ENCODE measurements at regions not wholly inside any gene's neighbourhood (a gene's known extent, or its start where the extent isn't known, plus 50 kb on each side); places are given as distances from the start of the nearest gene placed in this dataset.

- Mint-ChIP-seq H3K27ac (no peak overlapping the region), H3K27me3 (no peaks in the 10 kb centered on the region), H3K9me3 (ENCODE audit: low read depth) (peaks cover 17% of the 10 kb centered on the region), H3K4me1 (no peaks in the 10 kb centered on the region), H3K4me3 (no peak overlapping the region), H3K36me3 (ENCODE audit: low read depth) (no peaks in the 10 kb centered on the region)
- POLR2A ChIA-PET = no interaction called here
- DNase-seq (no peak), ATAC-seq (no peak)
- CTCF ChIA-PET = no interaction called here
- intact Hi-C loops (cut with DNase I, micrococcal nuclease) = no loop called here
Observed at GRCh38 chr6:165060720-165061119, 248.7 kb downstream of the C6orf118 start.

- no peak overlapping the region for H3K27ac Mint-ChIP-seq
- DNase-seq = no peak
- no peak for ATAC-seq
- peaks cover 12% of the 10 kb centered on the region for H3K9me3 Mint-ChIP-seq (ENCODE audit: low read depth)
- H3K36me3 Mint-ChIP-seq (ENCODE audit: low read depth) = no peaks in the 10 kb centered on the region
- H3K4me1 Mint-ChIP-seq = no peaks in the 10 kb centered on the region
- ChIA-PET CTCF (no interaction called here), POLR2A (no interaction called here)
- no peaks in the 10 kb centered on the region for H3K27me3 Mint-ChIP-seq
- intact Hi-C loops (cut with DNase I, micrococcal nuclease) = no loop called here
- H3K4me3 Mint-ChIP-seq = no peak overlapping the region
Observed at GRCh38 chr6:165059032-165059431, 250.4 kb downstream of the C6orf118 start.

GRCh38 chr6:165056292-165056691 is 253.1 kb downstream of the C6orf118 start:
- POLR2A ChIA-PET = no interaction called here
- no peaks in the 10 kb centered on the region for H3K36me3 Mint-ChIP-seq (ENCODE audit: low read depth)
- H3K4me1 Mint-ChIP-seq = no peaks in the 10 kb centered on the region
- ATAC-seq (no peak), DNase-seq (no peak)
- no peak overlapping the region for H3K27ac Mint-ChIP-seq
- CTCF ChIA-PET = no interaction called here
- no peaks in the 10 kb centered on the region for H3K27me3 Mint-ChIP-seq
- no peak overlapping the region for H3K4me3 Mint-ChIP-seq
- intact Hi-C loops (cut with DNase I, micrococcal nuclease) = no loop called here
- peaks cover 13% of the 10 kb centered on the region for H3K9me3 Mint-ChIP-seq (ENCODE audit: low read depth)

- ATAC-seq = no peak
Observed at GRCh38 chr6:165055231-165055630, 254.2 kb downstream of the C6orf118 start.

GRCh38 chr6:165052561-165053480 is 256.6 kb downstream of the C6orf118 start:
- ChIA-PET CTCF (no interaction called here), POLR2A (no interaction called here)
- Mint-ChIP-seq H3K9me3 (ENCODE audit: low read depth) (peaks cover 13% of the 10 kb centered on the region), H3K4me1 (no peaks in the 10 kb centered on the region), H3K27ac (no peak overlapping the region), H3K27me3 (no peaks in the 10 kb centered on the region), H3K4me3 (no peak overlapping the region), H3K36me3 (ENCODE audit: low read depth) (no peaks in the 10 kb centered on the region)
- intact Hi-C loops (cut with DNase I, micrococcal nuclease) = no loop called here
- ATAC-seq (no peak), DNase-seq (no peak)

More at GRCh38 chr6:165055231-165055630, 254.2 kb downstream of the C6orf118 start:
- Mint-ChIP-seq H3K4me1 (no peaks in the 10 kb centered on the region), H3K4me3 (no peak overlapping the region), H3K9me3 (ENCODE audit: low read depth) (peaks cover 13% of the 10 kb centered on the region), H3K27ac (no peak overlapping the region), H3K36me3 (ENCODE audit: low read depth) (no peaks in the 10 kb centered on the region), H3K27me3 (no peaks in the 10 kb centered on the region)
- POLR2A ChIA-PET = no interaction called here
- CTCF ChIA-PET = interaction anchor here (0.7 kb wide), 1 partner anchor 324 kb away, joined by 3 read pairs; no protein-coding TSS in a partner anchor
- DNase-seq = no peak
- intact Hi-C loops (cut with DNase I, micrococcal nuclease) = no loop called here

GRCh38 chr6:165049362-165049761 is 260.0 kb downstream of the C6orf118 start:
- ChIA-PET CTCF (no interaction called here), POLR2A (no interaction called here)
- Mint-ChIP-seq H3K27me3 (no peaks in the 10 kb centered on the region), H3K4me3 (no peak overlapping the region), H3K36me3 (ENCODE audit: low read depth) (no peaks in the 10 kb centered on the region), H3K4me1 (no peaks in the 10 kb centered on the region), H3K27ac (no peak overlapping the region), H3K9me3 (ENCODE audit: low read depth) (peaks cover 13% of the 10 kb centered on the region)
- peak; percentile 69 for DNase-seq
- intact Hi-C loops (cut with DNase I, micrococcal nuclease) = no loop called here
- ATAC-seq = no peak

GRCh38 chr6:165047952-165048351 is 261.5 kb downstream of the C6orf118 start:
- ATAC-seq = no peak
- Mint-ChIP-seq H3K36me3 (ENCODE audit: low read depth) (no peaks in the 10 kb centered on the region), H3K4me1 (no peaks in the 10 kb centered on the region), H3K27ac (no peak overlapping the region), H3K9me3 (ENCODE audit: low read depth) (peaks cover 18% of the 10 kb centered on the region), H3K4me3 (no peak overlapping the region), H3K27me3 (no peaks in the 10 kb centered on the region)
- no peak for DNase-seq
- intact Hi-C loops (cut with DNase I, micrococcal nuclease) = no loop called here
- CTCF ChIA-PET = no interaction called here
- POLR2A ChIA-PET = no interaction called here

- no peaks in the 10 kb centered on the region for H3K27me3 Mint-ChIP-seq
- ChIA-PET POLR2A (no interaction called here), CTCF (no interaction called here)
- intact Hi-C loops (cut with DNase I, micrococcal nuclease) = no loop called here
- H3K27ac Mint-ChIP-seq = no peak overlapping the region
- DNase-seq = no peak
- no peaks in the 10 kb centered on the region for H3K36me3 Mint-ChIP-seq (ENCODE audit: low read depth)
- no peak for ATAC-seq
- H3K4me1 Mint-ChIP-seq = no peaks in the 10 kb centered on the region
- H3K4me3 Mint-ChIP-seq = no peak overlapping the region
- H3K9me3 Mint-ChIP-seq (ENCODE audit: low read depth) = peaks cover 16% of the 10 kb centered on the region
Observed at GRCh38 chr6:165045631-165046030, 263.8 kb downstream of the C6orf118 start.

- Mint-ChIP-seq H3K27me3 (no peaks in the 10 kb centered on the region), H3K36me3 (ENCODE audit: low read depth) (no peaks in the 10 kb centered on the region), H3K9me3 (ENCODE audit: low read depth) (peaks cover 15% of the 10 kb centered on the region), H3K27ac (no peak overlapping the region), H3K4me1 (no peaks in the 10 kb centered on the region), H3K4me3 (no peak overlapping the region)
- intact Hi-C loops (cut with DNase I, micrococcal nuclease) = no loop called here
- ChIA-PET POLR2A (no interaction called here), CTCF (no interaction called here)
- ATAC-seq (no peak), DNase-seq (no peak)
Observed at GRCh38 chr6:165042912-165043311, 266.5 kb downstream of the C6orf118 start.

GRCh38 chr6:165040440-165040839 is 269.0 kb downstream of the C6orf118 start:
- DNase-seq (no peak), ATAC-seq (no peak)
- Mint-ChIP-seq H3K36me3 (ENCODE audit: low read depth) (no peaks in the 10 kb centered on the region), H3K4me1 (no peaks in the 10 kb centered on the region), H3K9me3 (ENCODE audit: low read depth) (peaks cover 15% of the 10 kb centered on the region), H3K27me3 (no peaks in the 10 kb centered on the region), H3K4me3 (no peak overlapping the region), H3K27ac (no peak overlapping the region)
- ChIA-PET CTCF (no interaction called here), POLR2A (no interaction called here)
- intact Hi-C loops (cut with DNase I, micrococcal nuclease) = no loop called here

- CTCF ChIA-PET = no interaction called here
- intact Hi-C loops (cut with DNase I, micrococcal nuclease) = no loop called here
Observed at GRCh38 chr6:165034271-165034741, 275.1 kb downstream of the C6orf118 start.

GRCh38 chr6:165031502-165031901 is 277.9 kb downstream of the C6orf118 start:
- peaks cover 10% of the 10 kb centered on the region for H3K9me3 Mint-ChIP-seq (ENCODE audit: low read depth)
- no peak overlapping the region for H3K4me3 Mint-ChIP-seq
- intact Hi-C loops (cut with DNase I, micrococcal nuclease) = no loop called here
- ChIA-PET POLR2A (no interaction called here), CTCF (no interaction called here)
- DNase-seq (no peak), ATAC-seq (no peak)
- H3K4me1 Mint-ChIP-seq = no peaks in the 10 kb centered on the region
- no peak overlapping the region for H3K27ac Mint-ChIP-seq
- no peaks in the 10 kb centered on the region for H3K36me3 Mint-ChIP-seq (ENCODE audit: low read depth)
- no peaks in the 10 kb centered on the region for H3K27me3 Mint-ChIP-seq

More at GRCh38 chr6:165034271-165034741, 275.1 kb downstream of the C6orf118 start:
- Mint-ChIP-seq H3K27me3 (no peaks in the 10 kb centered on the region), H3K36me3 (ENCODE audit: low read depth) (no peaks in the 10 kb centered on the region), H3K9me3 (ENCODE audit: low read depth) (peaks cover 15% of the 10 kb centered on the region), H3K27ac (no peak overlapping the region), H3K4me3 (no peak overlapping the region), H3K4me1 (no peaks in the 10 kb centered on the region)
- no peak for ATAC-seq
- POLR2A ChIA-PET = no interaction called here
- no peak for DNase-seq

All from activated CD4-positive, alpha-beta T cell treated with anti-CD3 and anti-CD28 coated beads for 36 hours (primary cell).